ENCODE measurements at regions not wholly inside any gene's neighbourhood (a gene's known extent, or its start where the extent isn't known, plus 50 kb on each side); places are given as distances from the start of the nearest gene placed in this dataset.

GRCh38 chr3:152595975-152596821 is 238.7 kb upstream of the P2RY1 start (continued):
- TF ChIP-seq ZNF655 (CRISPR knock-in tag; IDR thresholded peaks at IDR 0.05) (no peak), ATF7 (IDR thresholded peaks at IDR 0.05) (peak; percentile 41; the same call in 1 of the 2 replicates), RFX5 (IDR thresholded peaks at IDR 0.05; ENCODE audit: low read depth, low read length) (no peak), ZFP36 (IDR thresholded peaks at IDR 0.05; ENCODE audit: low read depth, low read length, partially characterized antibody) (no peak), KDM2B (CRISPR knock-in tag; IDR thresholded peaks at IDR 0.05) (no peak), NR2F6 (CRISPR knock-in tag; IDR thresholded peaks at IDR 0.05) (no peak), NFATC3 (IDR thresholded peaks at IDR 0.05) (no peak), HMGXB4 (CRISPR knock-in tag; IDR thresholded peaks at IDR 0.05) (no peak), RBM15 (IDR thresholded peaks at IDR 0.05; ENCODE audit: insufficient read depth, low read length) (no peak), SAFB (IDR thresholded peaks at IDR 0.05; ENCODE audit: borderline replicate concordance, low read depth, low read length) (no peak), ZNF143 (CRISPR knock-in tag; IDR thresholded peaks at IDR 0.05) (no peak), ELK1 (CRISPR knock-in tag; IDR thresholded peaks at IDR 0.05) (no peak), ZNF507 (tag; conservative IDR thresholded peaks at IDR 0.05) (no peak), ARID2 (IDR thresholded peaks at IDR 0.05) (no peak), OTX1 (CRISPR knock-in tag; IDR thresholded peaks at IDR 0.05) (no peak), SRSF9 (IDR thresholded peaks at IDR 0.05; ENCODE audit: borderline replicate concordance, low read depth, low read length) (no peak), ZNF197 (CRISPR knock-in tag; IDR thresholded peaks at IDR 0.05; ENCODE audit: low read depth) (no peak), ZBTB26 (CRISPR knock-in tag; IDR thresholded peaks at IDR 0.05) (no peak), IRF2 (CRISPR knock-in tag; IDR thresholded peaks at IDR 0.05) (no peak), ZNF778 (CRISPR knock-in tag; IDR thresholded peaks at IDR 0.05) (no peak), ZNF165 (CRISPR knock-in tag; IDR thresholded peaks at IDR 0.05; ENCODE audit: borderline replicate concordance) (no peak), SMARCA5 (IDR thresholded peaks at IDR 0.05) (no peak), ZNF436 (CRISPR knock-in tag; IDR thresholded peaks at IDR 0.05) (no peak), ZEB2 (IDR thresholded peaks at IDR 0.05) (no peak), DPF2 (IDR thresholded peaks at IDR 0.05) (peak; percentile 89), E2F3 (CRISPR knock-in tag; IDR thresholded peaks at IDR 0.05) (no peak)

All from K562 (cell line).